ENCODE measurements at regions not wholly inside any gene's neighbourhood (a gene's known extent, or its start where the extent isn't known, plus 50 kb on each side); places are given as distances from the start of the nearest gene placed in this dataset.

GRCh38 chr11:79626135-79627075, 185.6 kb upstream of the TENM4 start:
- TF ChIP-seq CTCF (IDR thresholded peaks at IDR 0.05; ENCODE audit: low read depth, low read length, missing input control) (no peak), YY1 (IDR thresholded peaks at IDR 0.05) (no peak), RAD21 (IDR thresholded peaks at IDR 0.05) (no peak), ATF3 (IDR thresholded peaks at IDR 0.05) (no peak), MAX (IDR thresholded peaks at IDR 0.05) (no peak), RXRA (IDR thresholded peaks at IDR 0.05) (no peak), REST (IDR thresholded peaks at IDR 0.05) (no peak), JUND (IDR thresholded peaks at IDR 0.05) (no peak), EGR1 (IDR thresholded peaks at IDR 0.05; ENCODE audit: low read depth in 2 of 2) (no peak), FOXA2 (IDR thresholded peaks at IDR 0.05) (no peak), HNF4G (IDR thresholded peaks at IDR 0.05) (no peak), NR2F2 (IDR thresholded peaks at IDR 0.05) (no peak), FOXA1 (IDR thresholded peaks at IDR 0.05) (no peak), TAF1 (conservative IDR thresholded peaks at IDR 0.05) (no peak)

Measured in liver (tissue), 3 donors.